ENCODE measurements at regions not wholly inside any gene's neighbourhood (a gene's known extent, or its start where the extent isn't known, plus 50 kb on each side); places are given as distances from the start of the nearest gene placed in this dataset.

DNA sequence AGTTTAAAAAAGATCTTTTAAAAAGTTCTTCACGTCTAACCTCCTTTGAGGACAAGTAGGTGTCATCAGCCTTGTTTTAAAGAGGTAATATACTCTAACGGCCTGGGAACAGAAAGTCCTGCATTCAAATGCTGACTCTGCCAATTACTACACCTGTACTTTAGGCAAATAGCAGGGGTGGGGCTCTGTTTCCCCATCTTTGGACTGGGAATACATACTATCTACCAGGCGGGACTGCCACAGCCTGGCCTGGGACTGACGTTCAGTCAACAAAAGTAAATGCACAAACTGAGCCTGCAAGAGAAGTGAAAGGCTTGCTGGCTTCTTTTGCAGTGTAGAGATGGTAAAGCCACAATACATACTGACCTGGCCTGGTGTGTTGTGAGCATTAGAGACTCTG, 107.6 kb upstream of the SPATA12 start:
- TF ChIP-seq, protein P1, sequence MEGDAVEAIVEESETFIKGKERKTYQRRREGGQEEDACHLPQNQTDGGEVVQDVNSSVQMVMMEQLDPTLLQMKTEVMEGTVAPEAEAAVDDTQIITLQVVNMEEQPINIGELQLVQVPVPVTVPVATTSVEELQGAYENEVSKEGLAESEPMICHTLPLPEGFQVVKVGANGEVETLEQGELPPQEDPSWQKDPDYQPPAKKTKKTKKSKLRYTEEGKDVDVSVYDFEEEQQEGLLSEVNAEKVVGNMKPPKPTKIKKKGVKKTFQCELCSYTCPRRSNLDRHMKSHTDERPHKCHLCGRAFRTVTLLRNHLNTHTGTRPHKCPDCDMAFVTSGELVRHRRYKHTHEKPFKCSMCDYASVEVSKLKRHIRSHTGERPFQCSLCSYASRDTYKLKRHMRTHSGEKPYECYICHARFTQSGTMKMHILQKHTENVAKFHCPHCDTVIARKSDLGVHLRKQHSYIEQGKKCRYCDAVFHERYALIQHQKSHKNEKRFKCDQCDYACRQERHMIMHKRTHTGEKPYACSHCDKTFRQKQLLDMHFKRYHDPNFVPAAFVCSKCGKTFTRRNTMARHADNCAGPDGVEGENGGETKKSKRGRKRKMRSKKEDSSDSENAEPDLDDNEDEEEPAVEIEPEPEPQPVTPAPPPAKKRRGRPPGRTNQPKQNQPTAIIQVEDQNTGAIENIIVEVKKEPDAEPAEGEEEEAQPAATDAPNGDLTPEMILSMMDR (IDR thresholded peaks at IDR 0.05; ENCODE audit: borderline replicate concordance, extremely low read depth, low read length, poor library complexity, severe bottlenecking): no peak
- no peak for TF ChIP-seq EZH2 (IDR thresholded peaks at IDR 0.05; ENCODE audit: borderline replicate concordance, low read depth, low read length, severe bottlenecking)
